Caco-2 (cell line): ENCODE measurements at regions not wholly inside any gene's neighbourhood (a gene's known extent, or its start where the extent isn't known, plus 50 kb on each side); places are given as distances from the start of the nearest gene placed in this dataset.

Source experiments
- BruUV-seq: library from RNA; stranded (reverse); fragments of 400-500 nt; replicated peaks from 2 replicates; lab custom pipeline; 2021; lab: Mats Ljungman, UMichigan
- CTCF ChIA-PET: fragments of 300-600 bp; sonication (Branson Sonifier 250); formaldehyde crosslinking; loops from one replicate; lab custom pipeline; 2022; ENCODE audit warnings: antibody characterized with exemption; lab: Charles Lee
- POLR2A ChIA-PET: fragments of 300-600 bp; sonication (Branson Sonifier 250); formaldehyde crosslinking; loops from one replicate; lab custom pipeline; 2022; ENCODE audit warnings: antibody characterized with exemption; lab: Charles Lee
- DNase-seq, 2 experiments: peaks; one replicate each; pipeline versions ENCODE4 v3.0.0 to v3.0.0-alpha.2; 2020 to 2022
- H3K27me3 ChIP-seq: replicated peaks from 2 replicates; pipeline ENCODE4 v1.6.0; 2011; ENCODE audit warnings: low read length; ENCODE audit not compliant: control insufficient read depth, insufficient read depth
- H3K36me3 ChIP-seq: 2 replicates; pipeline ENCODE4 v1.5.1; 2011; ENCODE audit warnings: low read length; ENCODE audit not compliant: control insufficient read depth, insufficient read depth
- H3K4me1 ChIP-seq: fragments of 250-450 bp; sonication (Bioruptor Pico); 2 replicates; pipeline ENCODE4 v1.5.1; 2020; ENCODE audit warnings: mild to moderate bottlenecking
- H3K4me3 ChIP-seq: 2 replicates; pipeline ENCODE4 v1.5.1; 2011; ENCODE audit warnings: low read depth, mild to moderate bottlenecking, control low read depth, low read length
- H3K9me3 ChIP-seq: fragments of 250-450 bp; sonication (Bioruptor Pico); 2 replicates; pipeline ENCODE4 v1.5.1; 2020; ENCODE audit warnings: mild to moderate bottlenecking, moderate library complexity
- H3K27ac Mint-ChIP-seq: one replicate; pipeline ENCODE4 v1.8.0; 2022; ENCODE audit warnings: mixed read lengths; ENCODE audit not compliant: unreplicated experiment
- H3K27me3 Mint-ChIP-seq: one replicate; pipeline ENCODE4 v1.8.0; 2022; ENCODE audit warnings: mixed read lengths; ENCODE audit not compliant: insufficient read depth, unreplicated experiment
- H3K36me3 Mint-ChIP-seq: one replicate; pipeline ENCODE4 v1.8.0; 2022; ENCODE audit warnings: mild to moderate bottlenecking, mixed read lengths; ENCODE audit not compliant: insufficient read depth, unreplicated experiment
- H3K4me1 Mint-ChIP-seq: one replicate; pipeline ENCODE4 v1.8.0; 2022; ENCODE audit warnings: low read depth, mixed read lengths; ENCODE audit not compliant: unreplicated experiment
- H3K4me3 Mint-ChIP-seq: one replicate; pipeline ENCODE4 v1.8.0; 2022; ENCODE audit warnings: mild to moderate bottlenecking, moderate library complexity, mixed read lengths; ENCODE audit not compliant: unreplicated experiment
- H3K9me3 Mint-ChIP-seq: one replicate; pipeline ENCODE4 v1.8.0; 2022; ENCODE audit warnings: mixed read lengths; ENCODE audit not compliant: unreplicated experiment
- intact Hi-C: fragments of 100-400 bp; cut with micrococcal nuclease; formaldehyde crosslinking; loops from one replicate; pipeline ENCODE4 v1.10.0; 2022; ENCODE audit not compliant: unreplicated experiment
- TF ChIP-seq, protein P1 (sequence below), 2 experiments: fragments of 200-600 bp in 1 of 2; IDR thresholded peaks; 1 replicate in 1 of 2; 2 replicates in 1 of 2; pipeline versions ENCODE4 v1.5.1 to v1.8.0; 2011 to 2022; ENCODE audit warnings: antibody characterized with exemption in 1 of 2, control low read depth in 1 of 2, inconsistent platforms in 1 of 2, low read depth in 1 of 2, low read length in 1 of 2, mild to moderate bottlenecking in 1 of 2, moderate library complexity in 1 of 2; ENCODE audit not compliant: insufficient read depth in 1 of 2, severe bottlenecking in 1 of 2, unreplicated experiment in 1 of 2

DNA sequence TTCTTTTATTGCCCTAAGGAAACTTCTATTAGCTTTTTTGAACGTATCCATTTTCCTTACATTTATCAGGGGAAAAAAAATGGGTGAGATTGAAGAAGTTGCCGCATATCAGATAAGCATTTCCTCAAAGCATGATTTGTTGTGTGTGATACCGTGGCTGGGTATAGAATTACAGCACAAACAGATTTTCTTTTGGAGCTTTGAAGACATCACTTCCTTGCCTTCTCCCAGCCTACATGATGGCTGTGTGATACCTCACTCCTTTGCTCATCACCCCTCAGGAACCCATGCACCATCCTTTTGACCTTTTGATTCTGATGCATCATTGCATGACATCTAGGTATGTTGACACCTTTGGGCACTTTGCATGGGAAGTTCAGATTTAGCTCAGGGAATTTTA lies 1155.3 kb downstream of the BRD1 start:
- Histone ChIP-seq H3K4me3 (no peak overlapping the region), H3K9me3 (peaks cover 7% of the 10 kb centered on the region; the same call in 1 of the 2 replicates), H3K27me3 (no peaks in the 10 kb centered on the region), H3K36me3 (no peaks in the 10 kb centered on the region), H3K4me1 (no peaks in the 10 kb centered on the region)
- CTCF ChIA-PET = no interaction called here
- DNase-seq = no peak
- no peaks in the 10 kb centered on the region for H3K4me1 Mint-ChIP-seq
- no peaks in the 10 kb centered on the region for H3K27me3 Mint-ChIP-seq
- intact Hi-C loops = no loop called here
- BruUV-seq = no TSS peak
- POLR2A ChIA-PET = no interaction called here
- H3K9me3 Mint-ChIP-seq = no peaks in the 10 kb centered on the region
- no peak overlapping the region for H3K27ac Mint-ChIP-seq
- no peaks in the 10 kb centered on the region for H3K36me3 Mint-ChIP-seq
- H3K4me3 Mint-ChIP-seq = no peak overlapping the region
- TF ChIP-seq, protein P1, sequence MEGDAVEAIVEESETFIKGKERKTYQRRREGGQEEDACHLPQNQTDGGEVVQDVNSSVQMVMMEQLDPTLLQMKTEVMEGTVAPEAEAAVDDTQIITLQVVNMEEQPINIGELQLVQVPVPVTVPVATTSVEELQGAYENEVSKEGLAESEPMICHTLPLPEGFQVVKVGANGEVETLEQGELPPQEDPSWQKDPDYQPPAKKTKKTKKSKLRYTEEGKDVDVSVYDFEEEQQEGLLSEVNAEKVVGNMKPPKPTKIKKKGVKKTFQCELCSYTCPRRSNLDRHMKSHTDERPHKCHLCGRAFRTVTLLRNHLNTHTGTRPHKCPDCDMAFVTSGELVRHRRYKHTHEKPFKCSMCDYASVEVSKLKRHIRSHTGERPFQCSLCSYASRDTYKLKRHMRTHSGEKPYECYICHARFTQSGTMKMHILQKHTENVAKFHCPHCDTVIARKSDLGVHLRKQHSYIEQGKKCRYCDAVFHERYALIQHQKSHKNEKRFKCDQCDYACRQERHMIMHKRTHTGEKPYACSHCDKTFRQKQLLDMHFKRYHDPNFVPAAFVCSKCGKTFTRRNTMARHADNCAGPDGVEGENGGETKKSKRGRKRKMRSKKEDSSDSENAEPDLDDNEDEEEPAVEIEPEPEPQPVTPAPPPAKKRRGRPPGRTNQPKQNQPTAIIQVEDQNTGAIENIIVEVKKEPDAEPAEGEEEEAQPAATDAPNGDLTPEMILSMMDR (IDR thresholded peaks at IDR 0.05; ENCODE audit: insufficient read depth in 1 of 2, low read depth in 1 of 2, low read length in 1 of 2, severe bottlenecking in 1 of 2, unreplicated experiment in 1 of 2) = no peak

DNA sequence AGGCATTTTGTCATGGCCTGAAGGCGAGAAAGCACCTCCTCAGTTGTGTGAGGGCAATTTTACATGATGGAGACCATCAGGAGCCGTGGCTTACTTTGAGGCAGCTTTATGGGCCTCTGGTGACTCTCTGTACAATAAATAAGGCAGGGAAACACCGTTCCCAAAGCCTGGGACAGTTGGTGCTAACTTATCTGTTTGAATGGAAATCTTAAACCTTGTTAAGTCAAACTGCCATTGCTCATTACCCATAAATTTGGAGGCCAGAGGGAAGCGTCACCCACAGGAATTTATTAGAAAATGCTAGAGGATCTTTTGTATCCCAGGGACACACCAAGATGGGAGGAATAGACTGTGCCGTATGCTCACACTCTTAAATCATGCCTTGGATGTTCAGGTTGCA lies 1156.9 kb downstream of the BRD1 start:
- Histone ChIP-seq H3K27me3 (no peaks in the 10 kb centered on the region), H3K4me1 (no peaks in the 10 kb centered on the region), H3K36me3 (no peaks in the 10 kb centered on the region), H3K9me3 (peaks cover 7% of the 10 kb centered on the region; the same call in 1 of the 2 replicates), H3K4me3 (no peak overlapping the region)
- H3K36me3 Mint-ChIP-seq = no peaks in the 10 kb centered on the region
- no peaks in the 10 kb centered on the region for H3K4me1 Mint-ChIP-seq
- no TSS peak for BruUV-seq
- CTCF ChIA-PET = no interaction called here
- TF ChIP-seq, protein P1 (IDR thresholded peaks at IDR 0.05; ENCODE audit: insufficient read depth in 1 of 2, low read depth in 1 of 2, low read length in 1 of 2, severe bottlenecking in 1 of 2, unreplicated experiment in 1 of 2) = no peak
- H3K9me3 Mint-ChIP-seq = no peaks in the 10 kb centered on the region
- no peaks in the 10 kb centered on the region for H3K27me3 Mint-ChIP-seq
- DNase-seq = no peak
- no peak overlapping the region for H3K4me3 Mint-ChIP-seq
- POLR2A ChIA-PET = no interaction called here
- intact Hi-C loops = no loop called here
- no peak overlapping the region for H3K27ac Mint-ChIP-seq

DNA sequence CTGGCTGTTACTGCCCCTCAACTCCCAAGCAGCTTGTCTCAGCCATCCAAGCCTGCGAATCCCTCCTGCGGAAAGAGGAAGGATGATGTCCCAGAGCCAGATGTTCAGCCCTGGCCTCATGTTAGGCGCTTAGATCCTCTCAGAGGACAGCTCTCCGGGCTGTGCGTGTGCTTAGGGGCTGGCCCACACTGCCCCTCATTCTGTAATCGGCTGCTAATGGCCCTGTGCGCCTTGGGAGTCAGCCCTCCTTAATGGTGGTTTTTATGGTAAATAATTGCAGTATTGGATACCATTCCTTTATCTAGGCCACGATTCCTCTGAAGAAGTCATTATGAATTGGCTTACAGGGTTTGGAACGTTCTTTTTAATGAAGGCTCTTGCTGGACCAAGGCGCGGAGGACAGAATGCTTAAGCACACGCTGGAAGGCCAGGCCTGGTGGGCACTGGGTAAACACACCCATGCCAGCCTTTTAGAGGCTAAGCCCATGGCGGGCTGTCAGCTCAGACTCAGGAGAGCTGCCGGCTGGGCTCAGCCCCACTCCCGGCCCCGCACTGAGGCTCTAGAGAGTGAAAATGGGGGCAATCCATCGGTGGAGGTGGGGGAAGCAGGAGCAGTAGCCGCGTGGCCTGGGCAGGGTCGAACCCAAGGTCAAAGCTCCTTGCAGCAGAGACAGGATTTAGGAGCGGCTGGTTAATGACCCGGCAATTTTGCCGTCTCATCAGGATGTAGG lies 1157.5 kb downstream of the BRD1 start:
- Mint-ChIP-seq H3K9me3 (peaks cover 4% of the 10 kb centered on the region), H3K4me1 (no peaks in the 10 kb centered on the region), H3K36me3 (no peaks in the 10 kb centered on the region), H3K27me3 (no peaks in the 10 kb centered on the region), H3K27ac (no peak overlapping the region), H3K4me3 (no peak overlapping the region)
- peaks cover 7% of the 10 kb centered on the region; the same call in 1 of the 2 replicates for H3K9me3 ChIP-seq
- ChIA-PET CTCF (no interaction called here), POLR2A (no interaction called here)
- intact Hi-C loops = no loop called here
- H3K27me3 ChIP-seq = no peaks in the 10 kb centered on the region
- DNase-seq = no peak
- BruUV-seq = no TSS peak
- H3K4me3 ChIP-seq = no peak overlapping the region
- no peaks in the 10 kb centered on the region for H3K4me1 ChIP-seq
- no peaks in the 10 kb centered on the region for H3K36me3 ChIP-seq
- TF ChIP-seq, protein P1 (IDR thresholded peaks at IDR 0.05; ENCODE audit: insufficient read depth in 1 of 2, low read depth in 1 of 2, low read length in 1 of 2, severe bottlenecking in 1 of 2, unreplicated experiment in 1 of 2) = no peak
